Endothelial cell (in vitro differentiated cells): ENCODE measurements at regions not wholly inside any gene's neighbourhood (a gene's known extent, or its start where the extent isn't known, plus 50 kb on each side); places are given as distances from the start of the nearest gene placed in this dataset.

Source experiments
- DNase-seq: peaks from one replicate; pipeline ENCODE4 v3.0.0; 2021; ENCODE audit warnings: low spot score
- H3K27ac Mint-ChIP-seq: one replicate; pipeline ENCODE4 v1.8.0; 2021; ENCODE audit warnings: mixed read lengths, inconsistent platforms; ENCODE audit not compliant: unreplicated experiment
- H3K27me3 Mint-ChIP-seq: one replicate; pipeline ENCODE4 v1.8.0; 2021; ENCODE audit warnings: mild to moderate bottlenecking, moderate library complexity, mixed read lengths, inconsistent platforms; ENCODE audit not compliant: unreplicated experiment
- H3K36me3 Mint-ChIP-seq: one replicate; pipeline ENCODE4 v1.8.0; 2021; ENCODE audit warnings: mild to moderate bottlenecking, low read depth, mixed read lengths, inconsistent platforms; ENCODE audit not compliant: unreplicated experiment
- H3K4me1 Mint-ChIP-seq: one replicate; pipeline ENCODE4 v1.8.0; 2021; ENCODE audit warnings: mild to moderate bottlenecking, mixed read lengths, inconsistent platforms; ENCODE audit not compliant: unreplicated experiment
- H3K4me3 Mint-ChIP-seq: one replicate; pipeline ENCODE4 v1.8.0; 2021; ENCODE audit warnings: mild to moderate bottlenecking, mixed read lengths, inconsistent platforms; ENCODE audit not compliant: unreplicated experiment
- H3K9me3 Mint-ChIP-seq: one replicate; pipeline ENCODE4 v1.8.0; 2021; ENCODE audit warnings: mixed read lengths, inconsistent platforms; ENCODE audit not compliant: unreplicated experiment
- CTCF ChIP-seq: fragments of 200-600 bp; sonication (generic); IDR thresholded peaks from one replicate; pipeline ENCODE4 v1.5.0; 2021; ENCODE audit warnings: antibody characterized with exemption; ENCODE audit not compliant: unreplicated experiment

DNA sequence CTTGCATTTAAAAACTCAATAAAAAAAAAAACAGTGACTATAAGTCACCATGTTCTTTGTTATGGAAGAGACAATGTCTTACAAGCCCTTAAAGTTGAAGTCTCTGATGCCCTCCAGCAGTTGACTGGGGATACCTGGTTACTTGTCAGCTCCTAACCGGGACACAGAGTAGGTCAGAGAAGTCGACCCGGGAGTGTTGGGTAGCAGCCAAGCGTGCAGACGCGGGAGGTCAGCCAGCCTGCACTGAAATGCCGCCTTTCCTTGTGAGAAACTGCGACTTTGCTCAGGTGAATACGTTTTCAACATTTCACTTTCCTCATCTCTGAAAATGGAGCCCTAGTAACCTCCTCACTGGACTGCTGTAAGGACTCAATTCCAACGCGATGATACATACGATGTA lies 81.8 kb downstream of the F11 start:
- no peak for TF ChIP-seq CTCF
- no peaks in the 10 kb centered on the region for H3K36me3 Mint-ChIP-seq
- no peaks in the 10 kb centered on the region for H3K9me3 Mint-ChIP-seq
- H3K27ac Mint-ChIP-seq = no peak overlapping the region
- no peak for DNase-seq
- H3K27me3 Mint-ChIP-seq = no peaks in the 10 kb centered on the region
- H3K4me1 Mint-ChIP-seq = peaks cover 6% of the 10 kb centered on the region
- H3K4me3 Mint-ChIP-seq = no peak overlapping the region

DNA sequence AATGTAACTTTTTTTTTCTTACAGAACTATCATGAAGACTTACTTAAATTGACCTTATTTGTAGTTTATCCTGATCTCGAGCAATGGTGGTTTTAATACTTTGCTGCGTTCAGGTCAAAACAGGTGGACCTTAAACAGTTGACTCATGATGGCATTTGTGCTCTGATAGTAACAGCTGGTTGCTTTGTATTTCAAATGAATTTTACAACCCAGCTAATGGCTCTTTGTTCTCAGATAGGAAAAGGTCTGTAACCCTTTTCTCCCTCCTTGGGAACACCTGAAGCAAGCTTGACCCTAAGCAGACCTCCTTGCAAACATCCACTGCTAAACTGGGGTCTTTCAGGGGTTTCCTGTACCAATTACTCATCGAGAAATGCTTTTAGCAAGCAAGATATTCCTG lies 79.2 kb downstream of the F11 start:
- Mint-ChIP-seq H3K4me1 (peaks cover 6% of the 10 kb centered on the region), H3K27me3 (no peaks in the 10 kb centered on the region), H3K36me3 (no peaks in the 10 kb centered on the region), H3K4me3 (no peak overlapping the region), H3K27ac (no peak overlapping the region), H3K9me3 (no peaks in the 10 kb centered on the region)
- no peak for TF ChIP-seq CTCF
- no peak for DNase-seq

GRCh38 chr4:186342582-186342981 lies 76.6 kb downstream of the F11 start:
- no peak for DNase-seq
- Mint-ChIP-seq H3K27ac (no peak overlapping the region), H3K4me1 (peaks cover 14% of the 10 kb centered on the region), H3K4me3 (no peak overlapping the region), H3K9me3 (no peaks in the 10 kb centered on the region), H3K36me3 (no peaks in the 10 kb centered on the region), H3K27me3 (no peaks in the 10 kb centered on the region)
- no peak for TF ChIP-seq CTCF

GRCh38 chr4:186341655-186342054 lies 75.7 kb downstream of the F11 start:
- H3K27ac Mint-ChIP-seq = no peak overlapping the region
- H3K27me3 Mint-ChIP-seq = no peaks in the 10 kb centered on the region
- TF ChIP-seq CTCF = no peak
- no peak overlapping the region for H3K4me3 Mint-ChIP-seq
- no peaks in the 10 kb centered on the region for H3K9me3 Mint-ChIP-seq
- H3K36me3 Mint-ChIP-seq = no peaks in the 10 kb centered on the region
- DNase-seq = no peak
- peaks cover 14% of the 10 kb centered on the region for H3K4me1 Mint-ChIP-seq
